Activated CD8-positive, alpha-beta memory T cell treated with anti-CD3 and anti-CD28 coated beads for 24 hours (primary cell): ENCODE measurements at regions not wholly inside any gene's neighbourhood (a gene's known extent, or its start where the extent isn't known, plus 50 kb on each side); places are given as distances from the start of the nearest gene placed in this dataset.
"Not testable (repeated sequence)": the region's sequence is repeated elsewhere in the genome, so short reads cannot be mapped to it uniquely, and the experiment has no call there.

Experiments
- DNase-seq: peaks from one replicate; pipeline ENCODE4 v3.0.0-alpha.2; 2020

DNA sequence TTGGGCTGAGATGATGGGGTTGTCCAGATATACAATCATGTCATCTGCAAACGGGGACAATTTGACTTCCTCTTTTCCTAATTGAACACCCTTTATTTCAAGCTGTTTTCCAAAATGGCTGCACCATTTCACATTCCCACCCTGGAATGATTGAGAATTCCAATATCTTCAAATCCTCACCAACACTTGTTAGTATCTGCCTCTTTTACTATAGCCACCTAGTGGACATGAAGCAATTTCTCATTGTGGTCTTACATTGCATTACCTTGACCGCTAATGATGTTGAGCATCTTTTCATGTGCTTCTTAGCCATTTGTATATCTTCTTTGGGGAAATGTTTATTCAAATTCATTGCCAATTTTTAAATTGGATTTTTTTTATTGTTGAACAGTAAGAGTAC is 364.8 kb downstream of the SMARCA1 start:
- DNase-seq, result no peak

DNA sequence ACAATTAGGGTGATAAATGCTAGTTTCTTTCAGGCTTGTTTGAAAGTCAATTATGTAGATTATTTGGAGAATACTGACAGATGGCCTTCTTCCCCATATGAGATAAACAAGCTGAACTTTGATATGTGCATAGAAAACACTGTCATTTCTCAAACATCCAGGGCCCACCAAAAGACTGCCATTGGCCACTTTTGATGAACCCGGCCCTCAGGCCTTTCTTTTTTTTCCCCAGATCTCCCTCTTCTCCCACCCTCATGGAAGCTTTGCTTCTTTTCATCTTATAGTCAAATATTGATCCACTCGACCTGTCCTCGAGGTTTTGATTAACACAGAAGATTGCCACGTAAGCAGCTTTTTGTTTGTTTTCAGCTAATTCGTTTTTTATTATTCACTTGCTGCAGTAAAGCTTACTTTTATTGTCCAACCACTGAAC is 377.4 kb downstream of the SMARCA1 start:
- DNase-seq, result no peak

DNA sequence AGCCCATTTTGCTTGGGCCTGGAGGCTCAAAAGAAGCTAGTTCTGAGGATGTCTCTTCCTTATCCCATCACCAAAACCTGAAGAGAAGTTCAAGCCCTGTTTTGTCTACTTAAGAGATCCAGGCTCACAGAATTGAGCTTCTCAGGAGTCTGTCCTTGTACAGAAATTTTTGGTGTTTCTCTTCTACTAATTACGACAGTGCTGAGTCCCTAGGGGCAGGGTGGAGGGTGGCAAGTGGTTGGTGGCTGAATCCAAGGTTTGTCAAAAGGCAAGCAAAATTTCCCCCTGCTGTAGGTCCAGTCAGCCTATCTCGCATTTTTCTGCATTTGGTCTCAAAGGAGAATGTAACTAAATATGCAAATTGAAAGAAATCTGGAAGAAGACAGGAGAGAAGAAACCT is 377.9 kb downstream of the SMARCA1 start:
- DNase-seq, result no peak

DNA sequence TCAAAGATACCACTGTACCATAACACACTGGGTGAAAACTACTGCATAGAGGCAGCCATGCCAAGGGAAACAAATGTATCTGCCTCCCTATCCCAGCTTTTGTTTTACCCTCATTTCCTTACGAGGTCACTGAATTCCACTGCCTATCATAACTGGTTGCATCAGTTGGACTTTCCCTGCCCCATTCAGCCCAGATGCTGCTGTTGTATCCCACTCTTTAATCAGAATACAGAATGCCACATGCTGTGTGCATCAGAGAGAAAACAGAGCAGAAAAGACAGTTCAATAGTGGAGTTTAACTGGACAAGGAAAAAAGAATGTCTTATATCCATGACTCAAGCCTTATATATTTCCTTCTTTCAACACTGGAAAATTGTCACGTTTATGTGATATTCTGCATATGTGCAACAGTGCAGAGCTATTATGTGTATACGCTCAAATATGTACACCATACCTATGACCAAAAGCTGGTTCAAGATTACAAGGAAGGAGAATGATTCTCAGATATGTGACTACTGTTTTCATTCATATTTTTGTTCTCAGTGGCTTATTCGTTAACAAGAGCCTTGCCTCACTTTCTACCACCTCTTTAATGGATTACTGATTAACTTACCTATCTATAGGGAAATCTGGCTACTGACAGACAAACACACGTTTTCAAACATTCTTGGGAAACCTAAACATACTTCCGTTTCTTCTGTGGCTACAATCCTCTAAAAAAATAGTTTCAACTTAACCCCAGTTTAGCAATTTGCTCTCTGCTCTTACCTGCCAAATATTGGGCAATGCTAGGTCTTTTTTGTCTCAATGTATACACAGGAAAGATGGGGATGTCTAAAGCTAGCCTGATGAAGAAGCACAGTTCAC is 378.9 kb downstream of the SMARCA1 start:
- DNase-seq, result no peak

DNA sequence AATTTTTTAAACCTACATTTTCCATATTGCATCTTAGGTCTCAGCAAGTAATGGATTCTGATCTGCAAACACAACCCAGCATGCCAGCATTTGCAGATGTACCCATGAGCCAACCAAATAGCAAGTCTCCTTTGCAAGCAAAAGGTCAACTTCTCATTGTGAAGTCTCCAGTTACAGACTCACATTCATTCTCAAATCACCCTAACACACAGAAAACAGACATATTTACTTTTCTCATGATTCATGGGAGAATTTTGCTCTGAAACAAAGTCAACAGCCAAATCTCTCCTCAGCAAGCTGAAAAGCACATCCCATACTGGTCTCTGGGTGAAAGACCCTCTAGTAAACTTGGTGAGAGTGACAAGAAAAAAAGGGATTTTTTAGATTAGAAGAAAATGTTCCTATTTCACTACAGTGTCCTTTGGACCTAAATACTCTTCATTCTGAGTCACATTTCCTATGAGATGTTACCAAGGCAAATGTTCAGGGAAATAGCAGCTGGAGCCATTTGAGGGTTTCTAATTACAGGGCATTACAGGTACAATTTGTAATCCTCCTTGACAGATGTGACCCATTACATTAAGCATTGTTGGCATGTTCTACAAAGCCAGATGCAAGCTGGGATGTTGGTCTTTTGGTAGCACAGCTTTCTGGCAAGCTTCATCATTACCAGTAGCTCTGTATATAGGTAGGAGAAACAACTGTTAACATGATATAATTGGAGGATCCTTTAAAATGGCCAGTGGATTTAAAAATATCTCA is 383.3 kb downstream of the SMARCA1 start:
- no peak for DNase-seq

DNA sequence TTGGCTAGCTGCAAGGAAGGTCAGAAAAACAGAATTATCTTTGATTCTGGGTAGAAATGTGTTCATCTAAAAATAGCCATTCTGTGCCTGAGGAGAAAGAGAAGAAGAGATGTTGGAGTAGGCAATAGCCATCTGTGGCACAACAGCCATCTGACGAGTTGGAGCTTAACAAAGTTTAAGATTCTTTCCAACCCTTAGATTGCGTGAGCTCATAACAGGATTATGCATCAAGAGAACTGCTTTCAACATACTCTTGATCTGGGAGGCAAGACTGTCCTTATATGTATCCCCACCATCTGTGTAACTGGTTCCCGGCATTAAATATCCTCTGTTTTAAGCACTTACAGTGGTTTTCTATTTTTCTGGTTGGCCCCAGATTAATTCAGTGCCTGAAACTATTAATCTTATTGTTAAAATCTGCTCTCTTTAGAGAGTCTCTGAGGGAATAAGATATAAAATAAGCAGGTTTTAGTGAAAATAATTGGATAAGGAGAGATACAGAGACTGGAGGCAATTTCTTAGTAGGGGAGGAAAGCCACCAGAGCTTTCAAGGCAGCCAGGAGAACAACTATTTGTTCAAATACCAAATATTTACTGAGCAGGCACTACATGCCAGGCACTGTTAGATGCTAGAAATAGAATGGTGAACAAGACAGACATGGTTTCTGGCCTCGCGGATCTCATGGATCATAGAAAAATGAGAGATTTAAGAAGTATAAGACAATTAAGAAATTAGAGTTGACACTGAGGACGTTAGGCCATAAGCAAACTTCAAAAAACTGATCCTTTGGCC is 398.0 kb downstream of the SMARCA1 start:
- DNase-seq, result no peak

DNA sequence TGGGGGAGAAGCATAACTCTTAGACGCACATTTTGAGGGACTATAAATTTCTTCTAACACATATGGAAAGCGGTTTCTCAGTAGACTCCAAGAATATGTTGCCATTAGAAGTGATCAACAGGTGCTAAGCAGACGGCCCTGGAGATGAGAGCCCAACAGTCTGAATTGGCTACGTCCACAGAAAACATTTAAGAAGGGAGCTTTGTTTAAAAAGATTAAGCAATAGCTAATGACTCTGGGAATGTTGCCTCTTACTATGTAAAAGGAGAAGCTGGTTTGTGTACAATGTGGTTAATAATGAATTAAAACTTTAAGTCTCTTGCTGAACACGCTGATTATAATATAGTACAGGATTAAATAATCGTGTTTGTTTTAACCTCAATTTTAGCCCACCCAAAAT is 399.5 kb downstream of the SMARCA1 start:
- no peak for DNase-seq

DNA sequence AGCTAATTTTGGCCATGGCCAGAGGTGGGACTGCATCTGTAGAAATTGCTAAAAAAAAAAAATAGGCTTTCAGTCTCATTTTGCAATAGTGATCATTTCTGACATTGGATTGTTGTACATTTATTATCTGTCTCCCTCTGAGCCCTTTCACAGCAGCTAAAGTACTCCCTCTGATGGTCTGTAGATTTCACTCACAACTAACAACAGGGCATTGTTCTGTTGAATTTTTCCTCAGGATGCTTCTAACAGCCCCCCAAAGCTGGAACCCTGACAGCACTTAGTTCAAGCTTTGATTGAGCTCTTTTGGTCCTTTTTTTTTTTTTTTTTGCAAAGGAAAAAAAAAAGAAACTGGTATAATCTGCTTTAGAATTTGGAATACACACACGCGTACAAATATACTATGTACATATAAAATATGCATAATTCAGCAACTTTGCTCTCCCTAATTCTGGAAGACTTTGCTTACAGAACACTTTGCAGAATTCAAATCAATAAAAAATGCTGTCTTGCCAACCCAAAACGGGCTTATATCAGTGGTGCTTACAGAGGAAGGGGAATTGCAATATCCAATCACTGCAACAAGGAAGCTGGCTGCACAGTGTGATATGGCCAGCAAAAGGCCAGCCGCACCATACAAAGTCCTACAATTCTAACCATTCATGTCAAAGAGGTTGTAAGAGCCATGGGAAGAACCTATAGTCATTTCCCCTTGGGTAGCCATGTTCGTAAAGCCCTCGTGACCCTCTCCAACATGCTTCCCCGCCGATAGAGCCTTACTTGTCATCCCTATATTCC is 406.4 kb downstream of the SMARCA1 start:
- no peak for DNase-seq

DNA sequence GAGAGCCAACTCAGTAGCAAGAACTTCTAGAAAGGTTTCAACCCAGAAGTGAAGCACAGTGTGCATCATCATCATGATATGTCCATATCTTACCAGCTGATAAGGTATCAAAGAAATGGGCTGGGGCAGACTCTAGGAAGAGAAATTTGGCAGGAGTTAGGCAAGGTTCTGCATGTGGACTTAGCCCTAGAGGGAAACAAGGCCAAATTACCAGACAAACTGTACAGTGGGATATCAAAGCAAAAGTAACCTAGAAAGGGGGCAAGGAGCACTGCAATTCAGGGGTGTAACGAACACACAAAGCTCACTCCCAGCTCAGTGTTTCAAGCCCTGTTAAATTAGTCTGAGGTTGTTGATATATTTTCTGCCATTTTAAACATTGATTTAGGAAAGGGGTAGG is 407.4 kb downstream of the SMARCA1 start:
- DNase-seq, result no peak

DNA sequence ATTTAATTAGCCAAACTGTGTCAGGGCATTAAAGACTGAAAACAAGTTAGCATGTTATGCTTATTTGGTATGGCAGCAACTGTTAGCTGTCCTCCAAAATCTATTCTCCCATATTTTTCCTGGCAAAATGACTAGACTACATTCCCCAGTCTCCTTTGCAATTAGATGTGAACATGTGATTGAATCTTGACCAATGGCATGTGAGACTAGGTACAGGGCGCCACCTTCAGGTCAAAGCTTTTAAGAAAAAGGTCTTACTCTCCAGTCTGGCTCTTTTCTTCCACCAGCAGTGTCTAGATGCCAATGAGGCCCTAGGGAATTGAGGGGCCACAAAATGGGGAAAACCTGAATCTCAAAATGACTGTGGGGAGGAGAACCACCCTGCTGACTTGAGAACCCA is 408.2 kb downstream of the SMARCA1 start:
- no peak for DNase-seq

DNA sequence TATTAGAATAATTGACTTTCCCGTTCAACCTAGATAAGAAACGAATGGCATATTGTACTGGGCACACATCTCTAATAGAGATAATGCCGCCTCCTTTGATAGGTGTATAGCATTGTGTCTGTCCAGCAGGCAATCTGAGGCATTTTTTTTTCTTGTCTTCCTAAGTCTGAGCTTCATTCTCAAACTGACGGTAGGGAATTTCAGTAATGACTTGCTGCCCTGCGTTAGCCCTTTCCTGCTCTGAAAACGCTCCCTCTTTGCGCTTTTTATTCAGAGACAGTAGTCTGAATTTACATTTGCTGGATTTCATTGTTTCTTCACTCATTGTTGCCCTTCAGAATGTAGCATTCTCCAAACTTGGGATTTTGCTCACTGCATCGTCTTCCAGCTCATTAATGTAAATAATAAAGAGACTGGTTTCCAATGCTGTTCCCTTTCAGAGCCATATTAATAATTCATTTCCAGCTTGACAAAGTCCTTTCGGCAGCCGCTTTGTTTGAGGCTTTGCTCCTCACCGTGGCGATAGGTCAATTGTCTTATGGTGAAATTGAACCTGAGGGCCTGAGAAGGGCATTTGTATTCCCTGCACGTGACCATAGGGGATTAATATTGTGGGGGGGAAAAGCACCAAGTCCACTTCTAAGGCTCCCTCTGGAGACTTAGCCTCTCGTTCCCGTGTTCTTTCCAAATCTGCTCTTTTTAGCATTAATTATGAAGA is 412.1 kb downstream of the SMARCA1 start:
- DNase-seq, result no peak

DNA sequence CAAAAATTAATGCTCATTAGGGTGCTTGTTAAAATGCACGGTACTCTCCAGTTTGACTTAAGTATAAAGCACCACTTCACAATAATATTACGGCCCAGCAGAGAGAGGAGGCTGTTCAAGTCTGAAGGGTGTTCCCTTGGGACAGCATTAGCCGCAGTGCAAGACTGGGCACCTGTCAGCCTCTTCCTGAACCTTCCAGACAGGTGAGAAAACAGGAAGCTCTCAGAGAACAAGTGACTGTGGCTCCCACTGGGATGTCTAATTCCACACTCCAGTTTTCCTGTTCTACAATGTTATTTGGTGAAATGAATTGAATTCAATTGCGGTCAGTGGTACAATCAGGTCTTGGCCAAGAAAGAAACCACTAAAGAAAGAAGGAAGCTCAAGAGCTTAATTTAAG is 414.4 kb downstream of the SMARCA1 start:
- no peak for DNase-seq

DNA sequence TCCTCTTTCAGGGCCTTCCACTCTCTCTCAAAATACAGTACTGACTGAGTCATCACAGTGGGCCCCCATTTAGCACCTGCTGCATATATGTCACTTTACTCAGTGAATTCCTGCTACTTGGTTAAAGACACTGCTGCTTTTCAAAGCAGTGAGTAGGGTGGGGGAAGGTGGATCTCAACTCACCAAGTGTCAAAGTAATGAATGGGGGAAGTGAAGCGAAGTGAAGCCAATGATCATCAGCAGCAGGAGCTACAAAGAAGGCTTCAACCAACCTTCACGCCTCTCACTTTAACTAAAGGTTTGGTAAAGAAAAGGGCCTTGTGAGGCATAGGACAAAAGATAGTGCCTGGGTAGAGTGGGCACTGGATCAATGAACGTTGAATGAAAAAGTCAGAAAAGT is 424.1 kb downstream of the SMARCA1 start:
- DNase-seq, result no peak

DNA sequence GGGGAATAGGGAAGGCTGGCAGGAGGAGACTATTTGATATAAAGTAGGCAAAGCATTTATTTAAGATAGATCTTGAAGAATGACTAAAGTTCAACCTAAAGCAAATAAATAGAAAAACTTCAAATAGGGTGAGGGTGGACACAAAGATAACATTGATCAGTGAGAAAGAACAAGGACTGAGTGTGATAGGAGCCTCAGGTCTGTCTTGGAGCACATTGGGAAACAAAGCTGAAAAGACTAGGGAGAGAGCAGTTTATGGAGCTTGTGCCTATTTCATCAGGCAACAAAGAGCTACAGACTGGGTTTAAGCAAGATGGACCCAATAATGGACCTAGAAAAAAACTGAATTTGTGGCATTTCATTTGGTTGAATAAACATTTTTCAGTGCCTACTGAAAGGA is 425.6 kb downstream of the SMARCA1 start:
- DNase-seq, result no peak

DNA sequence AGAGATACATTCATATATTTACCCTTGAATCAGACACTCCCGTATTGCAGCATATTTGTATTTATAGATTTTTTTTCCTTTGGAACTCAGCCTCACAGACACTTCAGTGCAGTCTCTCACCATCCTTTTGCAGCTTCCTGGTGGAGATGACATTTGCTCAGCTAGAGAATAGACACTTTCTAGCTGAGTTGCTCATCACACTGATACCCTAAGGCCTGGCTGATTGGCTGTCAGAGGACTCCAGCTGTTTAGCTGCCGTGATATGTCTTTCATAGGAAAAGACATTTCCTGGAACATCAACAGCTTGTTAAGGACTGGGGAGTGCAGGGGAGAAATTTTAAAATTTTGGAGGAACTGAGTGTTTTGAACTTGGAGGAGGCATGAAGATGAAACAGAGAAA is 429.6 kb downstream of the SMARCA1 start:
- DNase-seq, result no peak

DNA sequence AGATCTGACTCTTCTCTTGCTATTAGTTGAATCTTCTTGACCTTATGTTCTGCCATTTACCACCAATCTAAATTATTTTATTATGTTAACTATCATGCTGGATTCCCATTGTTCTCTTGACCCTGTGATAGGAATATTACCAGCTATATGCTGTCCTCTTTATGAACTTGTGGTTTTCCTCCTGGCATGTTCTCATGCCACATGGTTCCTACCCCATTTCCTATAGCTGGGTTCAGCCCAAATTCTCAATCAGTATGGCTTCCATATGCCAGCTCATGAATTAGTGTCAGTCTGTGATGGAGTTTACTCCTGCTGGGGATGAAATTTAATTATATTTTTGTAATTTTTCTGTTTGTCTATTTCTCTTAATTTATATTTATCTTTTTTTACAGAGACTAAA is 430.5 kb downstream of the SMARCA1 start:
- DNase-seq, result no peak

DNA sequence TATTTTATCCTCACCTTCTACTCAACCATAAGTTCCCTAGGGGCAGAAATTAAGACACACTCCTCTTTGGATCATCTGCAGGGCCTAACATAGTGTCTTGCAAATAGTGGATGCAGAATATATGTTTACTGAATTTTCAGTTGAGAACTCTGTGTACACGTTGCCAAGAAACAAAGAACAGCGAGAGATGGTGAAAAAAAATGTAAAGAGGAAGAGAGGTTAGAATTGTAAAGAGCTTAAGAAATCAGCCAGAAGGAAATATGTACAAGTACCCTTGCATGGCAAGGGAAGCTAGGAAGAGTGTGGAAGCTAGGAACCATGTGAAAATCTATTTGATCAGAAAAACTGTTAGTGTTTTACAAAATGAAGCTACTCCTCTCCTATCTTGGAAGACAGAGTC is 431.0 kb downstream of the SMARCA1 start:
- DNase-seq, result no peak

DNA sequence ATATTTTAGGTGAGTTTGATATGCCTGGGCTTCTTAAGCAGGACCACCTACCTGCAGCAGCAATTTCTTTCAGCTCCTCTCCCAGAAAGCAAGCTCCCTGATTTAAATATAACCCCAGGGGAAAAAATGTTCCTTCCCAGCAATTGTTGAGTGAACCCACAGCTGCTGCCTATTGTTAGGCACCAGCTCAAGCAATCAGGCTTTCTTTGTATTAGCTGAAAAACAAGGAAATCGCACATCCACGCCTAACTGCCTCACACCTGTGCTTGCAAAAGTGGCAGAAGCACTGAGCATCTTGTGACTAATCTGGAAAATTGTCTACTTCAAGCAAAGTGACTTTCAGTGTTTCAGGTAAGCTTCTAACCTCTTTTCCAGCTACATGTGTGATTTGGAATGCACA is 432.2 kb downstream of the SMARCA1 start:
- DNase-seq, result no peak

DNA sequence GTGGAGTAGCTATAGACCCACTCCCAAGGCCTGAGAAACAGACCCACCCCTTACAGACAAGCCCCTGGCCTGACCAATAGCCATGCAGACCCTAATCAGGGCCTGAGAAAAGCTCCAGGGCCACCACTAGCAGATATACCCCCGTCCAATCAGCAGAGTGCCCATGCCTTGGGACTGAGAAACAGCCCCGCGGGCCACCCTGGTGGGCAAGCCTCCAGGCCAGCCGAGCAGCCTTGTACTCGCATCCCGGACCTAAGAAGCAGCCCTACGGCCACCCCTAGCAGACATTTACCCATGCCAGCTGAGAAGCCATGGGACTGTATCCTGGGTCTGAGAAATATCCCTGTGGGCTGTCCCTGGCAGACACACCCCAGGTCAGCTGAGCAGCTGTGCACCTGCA is 436.5 kb downstream of the SMARCA1 start:
- DNase-seq, result no peak

DNA sequence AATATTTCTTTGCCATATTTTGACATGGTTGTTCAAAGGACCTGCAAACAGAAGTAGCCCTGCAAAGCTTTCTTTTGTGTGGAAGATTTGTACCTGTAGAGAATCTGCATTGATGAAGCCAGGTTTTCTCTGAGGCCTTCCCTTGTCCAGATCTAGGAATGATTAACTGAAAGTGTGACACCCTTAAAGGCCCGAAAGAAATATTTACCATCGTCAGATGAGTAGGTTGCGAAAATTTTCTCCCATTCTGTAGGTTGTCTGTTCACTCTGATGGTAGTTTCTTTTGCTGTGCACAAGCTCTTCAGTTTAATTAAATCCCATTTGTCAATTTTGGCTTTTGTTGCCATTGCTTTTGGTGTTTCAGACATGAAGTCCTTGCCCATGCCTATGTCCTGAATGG is 439.0 kb downstream of the SMARCA1 start:
- DNase-seq, result not testable (repeated sequence)

DNA sequence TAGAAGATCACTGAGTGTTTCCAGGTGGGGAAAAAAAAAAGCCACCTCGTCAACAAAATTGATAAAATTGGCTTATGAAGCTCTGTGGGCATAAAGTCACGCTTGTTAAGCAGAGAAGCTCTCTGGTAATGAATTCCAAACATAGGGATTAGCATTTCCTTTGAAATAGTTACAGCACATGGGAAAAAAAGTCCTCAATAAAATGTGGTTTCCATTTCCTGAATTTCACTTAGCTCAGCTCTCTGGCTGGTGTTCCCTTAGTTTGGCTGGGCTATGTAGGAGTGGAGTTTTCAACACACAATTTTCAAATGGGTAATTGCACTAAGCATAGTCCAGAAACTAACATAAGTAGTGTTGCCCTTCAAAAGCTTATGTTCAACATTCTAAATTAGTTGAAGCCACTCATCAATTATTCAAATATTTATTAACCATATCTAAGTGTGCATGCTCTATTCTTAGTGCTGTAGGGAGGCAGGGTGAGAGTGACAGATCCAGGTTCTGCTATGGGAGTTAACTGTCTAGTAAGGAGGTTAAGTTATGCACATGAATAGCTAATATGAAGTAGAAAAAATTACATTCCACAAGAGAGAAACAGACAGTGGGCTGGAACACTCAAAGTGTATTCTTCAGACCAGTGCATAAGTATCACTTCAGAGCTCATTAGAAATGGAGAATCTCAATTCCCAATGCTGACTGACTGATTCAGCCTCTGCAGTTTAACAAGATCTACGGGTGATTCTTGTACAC is 445.7 kb downstream of the SMARCA1 start:
- DNase-seq, result no peak
